Mesenteric fat pad (tissue), 1 donor: ENCODE measurements at regions not wholly inside any gene's neighbourhood (a gene's known extent, or its start where the extent isn't known, plus 50 kb on each side); places are given as distances from the start of the nearest gene placed in this dataset.

ENCODE experiments used
- DNase-seq: peaks from one replicate; pipeline ENCODE4 v3.0.0-alpha.2; 2020; ENCODE audit warnings: low spot score
- donor health status: DM: yes; HTN: yes; CAD: no.

- DNase-seq: no peak
These were observed 140.8 kb upstream of the PTPN1 start for GRCh38 chr20:50369225-50370035.

- DNase-seq: no peak
These were observed 140.1 kb upstream of the PTPN1 start for GRCh38 chr20:50370036-50370566.

GRCh38 chr20:50371878-50372769 is 138.1 kb upstream of the PTPN1 start:
- no peak for DNase-seq

- no peak for DNase-seq
These were observed 137.5 kb upstream of the PTPN1 start for GRCh38 chr20:50372770-50373088.

- DNase-seq: no peak
These were observed 136.4 kb upstream of the PTPN1 start for GRCh38 chr20:50373674-50374286.

- no peak for DNase-seq
These were observed 135.6 kb upstream of the PTPN1 start for GRCh38 chr20:50374541-50375078.

GRCh38 chr20:50376179-50376887 is 133.8 kb upstream of the PTPN1 start:
- no peak for DNase-seq

GRCh38 chr20:50376888-50377459 is 133.2 kb upstream of the PTPN1 start:
- DNase-seq: no peak

- no peak for DNase-seq
These were observed 131.8 kb upstream of the PTPN1 start for GRCh38 chr20:50378170-50379000.

GRCh38 chr20:50379049-50379990 is 130.9 kb upstream of the PTPN1 start:
- DNase-seq: peak; percentile 94

- DNase-seq: no peak
These were observed 130.0 kb upstream of the PTPN1 start for GRCh38 chr20:50379991-50380696.

GRCh38 chr20:50380697-50381040 is 129.5 kb upstream of the PTPN1 start:
- no peak for DNase-seq

GRCh38 chr20:50381075-50381732 is 129.0 kb upstream of the PTPN1 start:
- no peak for DNase-seq

- no peak for DNase-seq
These were observed 128.2 kb upstream of the PTPN1 start for GRCh38 chr20:50381771-50382593.

- no peak for DNase-seq
These were observed 124.2 kb upstream of the PTPN1 start for GRCh38 chr20:50385733-50386640.

GRCh38 chr20:50386641-50386960 is 123.6 kb upstream of the PTPN1 start:
- DNase-seq: no peak
